SU-DHL-6 (cell line): ENCODE measurements at regions not wholly inside any gene's neighbourhood (a gene's known extent, or its start where the extent isn't known, plus 50 kb on each side); places are given as distances from the start of the nearest gene placed in this dataset.

Experiments used
- CTCF ChIP-seq: fragments of 200-600 bp; sonication (generic); IDR thresholded peaks from one replicate; pipeline ENCODE4 v1.5.1; 2017; ENCODE audit warnings: antibody characterized with exemption, mild to moderate bottlenecking, low read length, moderate library complexity; ENCODE audit not compliant: insufficient read depth, poor library complexity, severe bottlenecking
- EZH2phosphoT487 ChIP-seq: fragments of 200-600 bp; sonication (generic), shearing (Covaris generic); conservative IDR thresholded peaks from 2 replicates; pipeline ENCODE4 v1.6.1; 2018; ENCODE audit warnings: mild to moderate bottlenecking, antibody characterized with exemption, low read length, moderate library complexity, mixed read lengths

- no peak for TF ChIP-seq EZH2phosphoT487
- TF ChIP-seq CTCF = no peak
These were observed 250.2 kb upstream of the PTGER4 start for GRCh38 chr5:40429258-40430100.
